ENCODE measurements at regions not wholly inside any gene's neighbourhood (a gene's known extent, or its start where the extent isn't known, plus 50 kb on each side); places are given as distances from the start of the nearest gene placed in this dataset.

DNA sequence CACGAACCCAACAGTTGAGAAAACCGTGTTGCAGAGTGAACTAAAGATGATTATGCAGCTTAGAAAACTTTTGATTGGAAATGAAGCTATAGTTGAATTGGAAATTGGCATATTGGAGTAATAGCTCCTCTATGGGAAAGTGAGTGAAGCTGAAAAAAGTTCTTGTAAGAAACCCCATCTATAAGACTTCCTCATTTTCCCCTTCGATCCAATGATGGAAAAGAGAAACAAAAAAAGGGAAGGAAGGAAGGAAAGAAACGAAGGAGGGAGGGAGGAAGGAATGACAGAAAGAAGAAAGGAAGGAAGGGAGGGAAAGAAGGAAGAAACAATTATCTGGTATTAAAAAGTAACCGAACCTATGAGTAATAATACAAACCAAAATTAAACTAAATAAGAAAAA lies 791.8 kb upstream of the NR2F2 start:
- Mint-ChIP-seq H3K36me3 (ENCODE audit: unreplicated experiment) (no peaks in the 10 kb centered on the region), H3K4me3 (ENCODE audit: unreplicated experiment) (no peak overlapping the region), H3K27ac (ENCODE audit: unreplicated experiment) (no peak overlapping the region), H3K9me3 (ENCODE audit: unreplicated experiment) (no peaks in the 10 kb centered on the region), H3K4me1 (ENCODE audit: low read depth, unreplicated experiment) (no peaks in the 10 kb centered on the region), H3K27me3 (ENCODE audit: unreplicated experiment) (peaks cover 3% of the 10 kb centered on the region)
- DNase-seq = no peak
- TF ChIP-seq, protein P1, sequence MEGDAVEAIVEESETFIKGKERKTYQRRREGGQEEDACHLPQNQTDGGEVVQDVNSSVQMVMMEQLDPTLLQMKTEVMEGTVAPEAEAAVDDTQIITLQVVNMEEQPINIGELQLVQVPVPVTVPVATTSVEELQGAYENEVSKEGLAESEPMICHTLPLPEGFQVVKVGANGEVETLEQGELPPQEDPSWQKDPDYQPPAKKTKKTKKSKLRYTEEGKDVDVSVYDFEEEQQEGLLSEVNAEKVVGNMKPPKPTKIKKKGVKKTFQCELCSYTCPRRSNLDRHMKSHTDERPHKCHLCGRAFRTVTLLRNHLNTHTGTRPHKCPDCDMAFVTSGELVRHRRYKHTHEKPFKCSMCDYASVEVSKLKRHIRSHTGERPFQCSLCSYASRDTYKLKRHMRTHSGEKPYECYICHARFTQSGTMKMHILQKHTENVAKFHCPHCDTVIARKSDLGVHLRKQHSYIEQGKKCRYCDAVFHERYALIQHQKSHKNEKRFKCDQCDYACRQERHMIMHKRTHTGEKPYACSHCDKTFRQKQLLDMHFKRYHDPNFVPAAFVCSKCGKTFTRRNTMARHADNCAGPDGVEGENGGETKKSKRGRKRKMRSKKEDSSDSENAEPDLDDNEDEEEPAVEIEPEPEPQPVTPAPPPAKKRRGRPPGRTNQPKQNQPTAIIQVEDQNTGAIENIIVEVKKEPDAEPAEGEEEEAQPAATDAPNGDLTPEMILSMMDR (IDR thresholded peaks at IDR 0.05; ENCODE audit: partially characterized antibody, unreplicated experiment) = no peak

DNA sequence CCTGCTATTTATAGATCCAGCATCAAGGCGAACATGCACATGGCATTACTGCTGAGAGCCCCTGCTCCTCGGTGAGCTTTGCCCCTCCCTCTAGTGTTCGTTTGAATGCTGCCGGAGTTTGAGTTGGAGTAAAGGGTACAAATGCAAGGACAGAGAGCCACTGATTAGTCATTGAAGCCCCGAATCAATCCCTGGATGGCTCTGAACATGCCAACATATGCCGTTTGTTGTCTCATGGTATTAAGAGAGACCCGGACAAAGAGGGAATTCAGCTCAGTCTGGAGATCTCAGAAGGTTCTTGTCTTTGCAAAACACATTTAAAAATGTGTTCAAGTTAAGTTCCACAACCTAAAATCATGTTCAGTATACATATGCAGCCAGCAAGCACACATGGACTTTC lies 789.2 kb upstream of the NR2F2 start:
- H3K27ac Mint-ChIP-seq (ENCODE audit: unreplicated experiment) = no peak overlapping the region
- no peaks in the 10 kb centered on the region for H3K4me1 Mint-ChIP-seq (ENCODE audit: low read depth, unreplicated experiment)
- no peak for DNase-seq
- no peaks in the 10 kb centered on the region for H3K36me3 Mint-ChIP-seq (ENCODE audit: unreplicated experiment)
- peaks cover 4% of the 10 kb centered on the region for H3K27me3 Mint-ChIP-seq (ENCODE audit: unreplicated experiment)
- TF ChIP-seq, protein P1 (IDR thresholded peaks at IDR 0.05; ENCODE audit: partially characterized antibody, unreplicated experiment) = no peak
- H3K4me3 Mint-ChIP-seq (ENCODE audit: unreplicated experiment) = no peak overlapping the region
- H3K9me3 Mint-ChIP-seq (ENCODE audit: unreplicated experiment) = no peaks in the 10 kb centered on the region

DNA sequence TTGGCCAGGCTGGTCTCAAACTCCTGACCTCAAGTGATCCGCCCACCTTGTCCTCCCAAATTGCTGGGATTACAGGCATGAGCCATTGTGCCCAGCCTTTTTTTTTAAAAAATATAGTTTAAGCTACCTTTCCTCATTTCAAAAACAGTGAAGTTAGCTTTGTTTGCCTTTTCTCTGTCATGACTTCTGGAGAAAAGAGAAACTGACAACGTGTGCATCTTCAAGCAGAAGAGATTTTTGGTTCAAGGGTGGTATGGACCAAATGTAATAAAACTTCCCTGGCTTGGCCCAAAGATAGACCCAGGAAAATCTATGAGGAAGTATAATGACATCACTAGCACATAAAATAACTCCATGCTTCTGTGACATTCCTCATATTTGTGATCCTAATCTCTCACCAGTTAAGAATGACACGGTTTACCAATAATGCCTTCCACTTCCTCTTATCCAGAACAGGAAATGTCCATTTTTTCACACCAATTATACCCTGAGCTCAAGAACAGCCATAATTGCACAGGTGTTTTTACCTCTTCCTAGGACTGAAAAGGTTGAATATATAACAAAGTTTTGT lies 781.2 kb upstream of the NR2F2 start:
- H3K27me3 Mint-ChIP-seq (ENCODE audit: unreplicated experiment) = peaks cover 1% of the 10 kb centered on the region
- H3K4me3 Mint-ChIP-seq (ENCODE audit: unreplicated experiment) = no peak overlapping the region
- TF ChIP-seq, protein P1 (IDR thresholded peaks at IDR 0.05; ENCODE audit: partially characterized antibody, unreplicated experiment) = no peak
- no peaks in the 10 kb centered on the region for H3K36me3 Mint-ChIP-seq (ENCODE audit: unreplicated experiment)
- H3K9me3 Mint-ChIP-seq (ENCODE audit: unreplicated experiment) = no peaks in the 10 kb centered on the region
- no peaks in the 10 kb centered on the region for H3K4me1 Mint-ChIP-seq (ENCODE audit: low read depth, unreplicated experiment)
- no peak overlapping the region for H3K27ac Mint-ChIP-seq (ENCODE audit: unreplicated experiment)
- DNase-seq = no peak

DNA sequence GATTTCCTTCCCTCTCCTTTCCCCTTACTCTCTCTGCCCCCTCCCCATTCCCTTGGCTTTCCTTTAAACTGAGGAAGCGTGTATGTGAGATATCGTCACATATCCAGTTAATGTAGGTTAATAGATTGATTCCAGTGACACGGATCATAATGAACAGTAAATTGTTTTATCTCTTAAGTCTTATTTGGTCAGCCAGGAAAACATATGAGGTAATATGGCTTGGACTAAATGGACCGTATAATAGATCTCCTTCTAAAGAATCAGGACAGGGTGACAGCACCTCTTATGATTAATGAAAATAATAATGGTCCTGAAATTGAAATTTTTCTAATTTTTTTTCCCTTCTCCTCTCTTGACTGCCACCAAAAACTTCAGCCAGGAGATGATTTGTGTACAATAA lies 779.8 kb upstream of the NR2F2 start:
- H3K4me3 Mint-ChIP-seq (ENCODE audit: unreplicated experiment) = no peak overlapping the region
- H3K27me3 Mint-ChIP-seq (ENCODE audit: unreplicated experiment) = no peaks in the 10 kb centered on the region
- no peaks in the 10 kb centered on the region for H3K9me3 Mint-ChIP-seq (ENCODE audit: unreplicated experiment)
- TF ChIP-seq, protein P1 (IDR thresholded peaks at IDR 0.05; ENCODE audit: partially characterized antibody, unreplicated experiment) = no peak
- H3K27ac Mint-ChIP-seq (ENCODE audit: unreplicated experiment) = no peak overlapping the region
- H3K36me3 Mint-ChIP-seq (ENCODE audit: unreplicated experiment) = no peaks in the 10 kb centered on the region
- H3K4me1 Mint-ChIP-seq (ENCODE audit: low read depth, unreplicated experiment) = no peaks in the 10 kb centered on the region
- no peak for DNase-seq

DNA sequence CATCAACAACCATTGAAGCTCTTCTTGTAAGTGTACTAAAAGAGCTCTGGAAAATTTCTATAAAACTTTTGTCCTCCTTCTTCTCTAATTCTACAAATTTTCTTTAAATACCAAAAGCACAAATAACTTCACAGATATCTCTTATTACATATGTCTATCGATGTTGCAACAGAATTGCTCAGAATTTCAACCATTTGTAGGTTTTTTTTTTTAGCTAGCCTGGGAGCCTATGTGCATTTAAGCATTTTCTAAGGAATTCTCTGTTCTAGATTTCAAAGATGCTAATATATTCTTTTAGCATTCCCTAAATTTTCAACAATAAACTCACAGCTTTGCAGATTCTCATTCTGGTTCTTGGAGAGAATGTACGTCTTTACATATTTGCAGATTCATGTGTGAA lies 774.3 kb upstream of the NR2F2 start:
- H3K27ac Mint-ChIP-seq (ENCODE audit: unreplicated experiment) = no peak overlapping the region
- TF ChIP-seq, protein P1 (IDR thresholded peaks at IDR 0.05; ENCODE audit: partially characterized antibody, unreplicated experiment) = no peak

More for the DNA sequence above, 774.3 kb upstream of the NR2F2 start:
- H3K4me1 Mint-ChIP-seq (ENCODE audit: low read depth, unreplicated experiment) = no peaks in the 10 kb centered on the region
- H3K9me3 Mint-ChIP-seq (ENCODE audit: unreplicated experiment) = no peaks in the 10 kb centered on the region
- DNase-seq = no peak
- H3K4me3 Mint-ChIP-seq (ENCODE audit: unreplicated experiment) = no peak overlapping the region
- no peaks in the 10 kb centered on the region for H3K36me3 Mint-ChIP-seq (ENCODE audit: unreplicated experiment)
- H3K27me3 Mint-ChIP-seq (ENCODE audit: unreplicated experiment) = no peaks in the 10 kb centered on the region

All from glutamatergic neuron (in vitro differentiated cells).